ENCODE measurements at regions not wholly inside any gene's neighbourhood (a gene's known extent, or its start where the extent isn't known, plus 50 kb on each side); places are given as distances from the start of the nearest gene placed in this dataset.

- no peak for TF ChIP-seq EZH2phosphoT487 (IDR thresholded peaks at IDR 0.05; ENCODE audit: insufficient read depth, low read depth)
- TF ChIP-seq EZH2 (IDR thresholded peaks at IDR 0.05; ENCODE audit: insufficient read depth, poor library complexity, severe bottlenecking) = no peak
These were observed 107.7 kb downstream of the PTGS2 start for GRCh38 chr1:186572509-186572908.

Data from GM23248 (cell line).